Panc1 (cell line): ENCODE measurements at regions not wholly inside any gene's neighbourhood (a gene's known extent, or its start where the extent isn't known, plus 50 kb on each side); places are given as distances from the start of the nearest gene placed in this dataset.

Experiments
- ATAC-seq: fragments of 200-7000 bp; cut with Tn5 transposase; 2 replicates; pipeline ENCODE4 v1.9.1; 2020; ENCODE audit warnings: mild to moderate bottlenecking, moderate library complexity
- BruUV-seq: library from RNA; stranded (reverse); fragments of 400-500 nt; replicated peaks from 2 replicates; lab custom pipeline; 2021; lab: Mats Ljungman, UMichigan
- CTCF ChIA-PET: fragments of 300-600 bp; sonication (Branson Sonifier 250); formaldehyde crosslinking; loops from one replicate; lab custom pipeline; 2022; ENCODE audit warnings: antibody characterized with exemption; lab: Charles Lee
- POLR2A ChIA-PET: fragments of 300-600 bp; sonication (Branson Sonifier 250); formaldehyde crosslinking; loops from one replicate; lab custom pipeline; 2022; ENCODE audit warnings: antibody characterized with exemption; lab: Charles Lee
- DNase-seq: peaks from one replicate; pipeline ENCODE4 v3.0.0-alpha.2; 2010; ENCODE audit warnings: low read depth, low spot score
- H3K27ac ChIP-seq: 2 replicates; pipeline ENCODE4 v1.5.1; 2011; ENCODE audit warnings: mild to moderate bottlenecking, low read length, inconsistent platforms
- H3K27me3 ChIP-seq: fragments of 200-500 bp; sonication (Bioruptor generic); 2 replicates; pipeline ENCODE4 v1.6.0; 2014; ENCODE audit warnings: low read length, inconsistent platforms; ENCODE audit not compliant: control insufficient read depth, insufficient read depth
- H3K36me3 ChIP-seq: fragments of 200-500 bp; sonication (Bioruptor generic); 2 replicates; pipeline ENCODE4 v1.5.1; 2014; ENCODE audit warnings: inconsistent platforms, mild to moderate bottlenecking, low read length, moderate library complexity; ENCODE audit not compliant: control insufficient read depth, insufficient read depth
- H3K4me1 ChIP-seq: 2 replicates; pipeline ENCODE4 v1.5.1; 2011; ENCODE audit warnings: inconsistent platforms, mild to moderate bottlenecking, low read length, moderate library complexity; ENCODE audit not compliant: control insufficient read depth, insufficient read depth
- H3K4me3 ChIP-seq, 2 experiments: 2 replicates each; pipeline ENCODE4 v1.5.1; 2011 to 2012; ENCODE audit warnings: low read depth in 2 of 2, low read length in 2 of 2, mild to moderate bottlenecking in 2 of 2, inconsistent platforms in 1 of 2, moderate library complexity in 1 of 2
- H3K9me3 ChIP-seq: fragments of 200-500 bp; sonication (Bioruptor generic); 2 replicates; pipeline ENCODE4 v1.5.1; 2014; ENCODE audit warnings: low read depth, mild to moderate bottlenecking, inconsistent platforms, low read length, moderate library complexity; ENCODE audit not compliant: control insufficient read depth, insufficient read depth
- POLR2AphosphoS5 ChIP-seq: IDR thresholded peaks from 2 replicates; pipeline ENCODE4 v1.6.1; 2012; ENCODE audit warnings: mild to moderate bottlenecking, low read depth, low read length, moderate library complexity
- SIN3A ChIP-seq: IDR thresholded peaks from 2 replicates; pipeline ENCODE4 v1.6.1; 2012; ENCODE audit warnings: low read depth, mild to moderate bottlenecking, low read length, moderate library complexity, borderline replicate concordance; ENCODE audit not compliant: insufficient read depth
- TCF7L2 ChIP-seq: IDR thresholded peaks from 2 replicates; pipeline ENCODE4 v1.6.1; 2011; ENCODE audit warnings: mild to moderate bottlenecking, low read depth, low read length, inconsistent platforms
- in situ Hi-C: cut with HindIII; loops from 2 replicates; pipeline ENCODE4 v1.10.0; 2016; ENCODE audit warnings: low sequenced_read_pairs, low pct_unique_long_range_greater_than_20kb
- intact Hi-C: fragments of 100-400 bp; cut with micrococcal nuclease; formaldehyde crosslinking; loops from one replicate; pipeline ENCODE4 v1.10.0; 2022; ENCODE audit not compliant: unreplicated experiment
- TF ChIP-seq, protein P1 (sequence below): fragments of 450-650 bp; IDR thresholded peaks from 2 replicates; pipeline ENCODE4 v1.5.1; 2017; ENCODE audit warnings: mild to moderate bottlenecking
- TF ChIP-seq, protein P2 (sequence below), 2 experiments: IDR thresholded peaks; 2 replicates each; pipeline ENCODE4 v1.6.1; 2011 to 2012; ENCODE audit warnings: low read depth in 2 of 2, control low read depth in 1 of 2, low read length in 1 of 2, mild to moderate bottlenecking in 1 of 2, moderate library complexity in 1 of 2; ENCODE audit not compliant: insufficient read depth in 1 of 2

DNA sequence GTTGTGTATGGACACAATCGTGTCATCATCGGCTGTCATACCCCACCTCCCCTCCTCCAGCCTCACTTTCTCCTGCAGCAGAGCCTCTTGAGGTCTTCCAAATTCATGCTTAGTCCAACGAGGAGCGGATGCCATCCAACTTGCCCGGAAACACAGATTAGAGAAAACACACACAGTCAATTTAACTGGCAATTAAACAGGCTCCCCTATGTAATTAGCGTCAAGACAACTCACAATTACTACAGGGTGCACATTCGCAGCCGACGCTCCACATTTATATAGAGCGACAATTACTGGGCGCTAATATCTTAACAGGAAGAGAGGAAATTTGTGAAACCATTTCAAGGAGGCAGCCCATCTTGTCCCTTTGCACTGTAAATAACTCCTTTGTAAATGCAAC is 86.0 kb upstream of the ZNF618 start:
- TF ChIP-seq POLR2AphosphoS5 (no peak), TCF7L2 (no peak)
- H3K9me3 ChIP-seq, result no peaks in the 10 kb centered on the region
- POLR2A ChIA-PET, result no interaction called here
- H3K27ac ChIP-seq, result no peak overlapping the region
- no peaks in the 10 kb centered on the region; the same call in 1 of the 2 replicates for H3K27me3 ChIP-seq
- H3K36me3 ChIP-seq, result no peaks in the 10 kb centered on the region
- no TSS peak for BruUV-seq
- H3K4me3 ChIP-seq, result no peak overlapping the region
- no peaks in the 10 kb centered on the region for H3K4me1 ChIP-seq
- DNase-seq (no peak), ATAC-seq (no peak)
- intact Hi-C loops (no loop called here), in situ Hi-C loops (no loop called here)
- CTCF ChIA-PET, result no interaction called here

DNA sequence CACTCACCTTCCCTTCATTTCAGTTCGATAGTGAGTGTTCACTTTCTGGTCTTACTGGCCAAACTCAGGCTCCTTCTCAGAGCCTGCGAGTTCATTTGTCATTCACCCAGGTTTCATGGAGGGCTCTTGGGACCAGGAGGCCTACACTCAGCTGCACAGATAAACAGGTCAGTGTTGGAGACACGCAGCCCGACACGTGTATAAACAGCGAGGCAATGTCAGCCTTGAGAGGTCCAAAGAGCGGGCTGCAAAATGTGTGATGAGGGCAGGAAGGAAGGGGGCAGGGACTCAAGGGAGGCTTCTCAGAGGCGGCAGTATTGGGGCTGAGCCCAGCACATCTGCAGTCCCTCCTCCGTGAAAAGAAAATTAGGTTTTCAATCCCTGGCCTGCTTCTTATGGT is 82.6 kb upstream of the ZNF618 start:
- ChIA-PET POLR2A (no interaction called here), CTCF (no interaction called here)
- in situ Hi-C loops, result no loop called here
- intact Hi-C loops, result no loop called here
- Histone ChIP-seq H3K36me3 (no peaks in the 10 kb centered on the region), H3K27me3 (no peaks in the 10 kb centered on the region; the same call in 1 of the 2 replicates), H3K9me3 (no peaks in the 10 kb centered on the region), H3K4me3 (no peak overlapping the region), H3K27ac (no peak overlapping the region), H3K4me1 (no peaks in the 10 kb centered on the region)
- DNase-seq (no peak), ATAC-seq (no peak)
- no TSS peak for BruUV-seq
- TF ChIP-seq, protein P1, sequence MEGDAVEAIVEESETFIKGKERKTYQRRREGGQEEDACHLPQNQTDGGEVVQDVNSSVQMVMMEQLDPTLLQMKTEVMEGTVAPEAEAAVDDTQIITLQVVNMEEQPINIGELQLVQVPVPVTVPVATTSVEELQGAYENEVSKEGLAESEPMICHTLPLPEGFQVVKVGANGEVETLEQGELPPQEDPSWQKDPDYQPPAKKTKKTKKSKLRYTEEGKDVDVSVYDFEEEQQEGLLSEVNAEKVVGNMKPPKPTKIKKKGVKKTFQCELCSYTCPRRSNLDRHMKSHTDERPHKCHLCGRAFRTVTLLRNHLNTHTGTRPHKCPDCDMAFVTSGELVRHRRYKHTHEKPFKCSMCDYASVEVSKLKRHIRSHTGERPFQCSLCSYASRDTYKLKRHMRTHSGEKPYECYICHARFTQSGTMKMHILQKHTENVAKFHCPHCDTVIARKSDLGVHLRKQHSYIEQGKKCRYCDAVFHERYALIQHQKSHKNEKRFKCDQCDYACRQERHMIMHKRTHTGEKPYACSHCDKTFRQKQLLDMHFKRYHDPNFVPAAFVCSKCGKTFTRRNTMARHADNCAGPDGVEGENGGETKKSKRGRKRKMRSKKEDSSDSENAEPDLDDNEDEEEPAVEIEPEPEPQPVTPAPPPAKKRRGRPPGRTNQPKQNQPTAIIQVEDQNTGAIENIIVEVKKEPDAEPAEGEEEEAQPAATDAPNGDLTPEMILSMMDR, result no peak
- TF ChIP-seq POLR2AphosphoS5 (no peak), TCF7L2 (no peak), SIN3A (no peak)
- TF ChIP-seq, protein P2, sequence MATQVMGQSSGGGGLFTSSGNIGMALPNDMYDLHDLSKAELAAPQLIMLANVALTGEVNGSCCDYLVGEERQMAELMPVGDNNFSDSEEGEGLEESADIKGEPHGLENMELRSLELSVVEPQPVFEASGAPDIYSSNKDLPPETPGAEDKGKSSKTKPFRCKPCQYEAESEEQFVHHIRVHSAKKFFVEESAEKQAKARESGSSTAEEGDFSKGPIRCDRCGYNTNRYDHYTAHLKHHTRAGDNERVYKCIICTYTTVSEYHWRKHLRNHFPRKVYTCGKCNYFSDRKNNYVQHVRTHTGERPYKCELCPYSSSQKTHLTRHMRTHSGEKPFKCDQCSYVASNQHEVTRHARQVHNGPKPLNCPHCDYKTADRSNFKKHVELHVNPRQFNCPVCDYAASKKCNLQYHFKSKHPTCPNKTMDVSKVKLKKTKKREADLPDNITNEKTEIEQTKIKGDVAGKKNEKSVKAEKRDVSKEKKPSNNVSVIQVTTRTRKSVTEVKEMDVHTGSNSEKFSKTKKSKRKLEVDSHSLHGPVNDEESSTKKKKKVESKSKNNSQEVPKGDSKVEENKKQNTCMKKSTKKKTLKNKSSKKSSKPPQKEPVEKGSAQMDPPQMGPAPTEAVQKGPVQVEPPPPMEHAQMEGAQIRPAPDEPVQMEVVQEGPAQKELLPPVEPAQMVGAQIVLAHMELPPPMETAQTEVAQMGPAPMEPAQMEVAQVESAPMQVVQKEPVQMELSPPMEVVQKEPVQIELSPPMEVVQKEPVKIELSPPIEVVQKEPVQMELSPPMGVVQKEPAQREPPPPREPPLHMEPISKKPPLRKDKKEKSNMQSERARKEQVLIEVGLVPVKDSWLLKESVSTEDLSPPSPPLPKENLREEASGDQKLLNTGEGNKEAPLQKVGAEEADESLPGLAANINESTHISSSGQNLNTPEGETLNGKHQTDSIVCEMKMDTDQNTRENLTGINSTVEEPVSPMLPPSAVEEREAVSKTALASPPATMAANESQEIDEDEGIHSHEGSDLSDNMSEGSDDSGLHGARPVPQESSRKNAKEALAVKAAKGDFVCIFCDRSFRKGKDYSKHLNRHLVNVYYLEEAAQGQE (IDR thresholded peaks at IDR 0.05; ENCODE audit: insufficient read depth in 1 of 2, low read depth in 2 of 2, low read length in 1 of 2), result no peak

DNA sequence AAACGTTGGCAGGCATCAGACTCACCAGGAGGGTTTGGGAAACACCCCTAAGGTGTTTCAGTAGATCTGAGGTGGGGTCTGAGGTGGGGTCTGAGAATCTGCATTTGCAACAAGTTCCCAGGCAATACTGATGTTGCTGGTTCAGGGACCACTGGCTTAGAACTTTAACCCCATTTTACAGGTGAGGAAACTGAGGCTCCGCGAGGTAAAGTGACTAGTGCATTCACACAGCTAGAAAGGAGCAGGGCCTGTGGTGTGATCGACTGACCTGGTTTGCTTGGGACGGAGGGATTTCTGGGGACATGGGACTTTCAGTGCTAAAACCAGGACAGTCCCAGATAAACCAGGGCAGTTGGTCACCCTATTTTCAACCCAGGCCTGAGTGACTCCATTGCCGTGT is 81.4 kb upstream of the ZNF618 start:
- no peak overlapping the region for H3K4me3 ChIP-seq
- no peaks in the 10 kb centered on the region for H3K4me1 ChIP-seq
- no peak for TF ChIP-seq TCF7L2
- no peak for TF ChIP-seq POLR2AphosphoS5
- no peak for TF ChIP-seq SIN3A
- TF ChIP-seq, protein P2 (IDR thresholded peaks at IDR 0.05; ENCODE audit: insufficient read depth in 1 of 2, low read depth in 2 of 2, low read length in 1 of 2), result no peak
- TF ChIP-seq, protein P1, result no peak
- no peak for ATAC-seq
- no peak for DNase-seq
- BruUV-seq, result no TSS peak
- no peak overlapping the region for H3K27ac ChIP-seq
- intact Hi-C loops (no loop called here), in situ Hi-C loops (no loop called here)
- H3K9me3 ChIP-seq, result no peaks in the 10 kb centered on the region
- CTCF ChIA-PET, result no interaction called here
- no peaks in the 10 kb centered on the region for H3K36me3 ChIP-seq
- no peaks in the 10 kb centered on the region; the same call in 1 of the 2 replicates for H3K27me3 ChIP-seq
- POLR2A ChIA-PET, result no interaction called here
